22Rv1 (cell line): ENCODE measurements at regions not wholly inside any gene's neighbourhood (a gene's known extent, or its start where the extent isn't known, plus 50 kb on each side); places are given as distances from the start of the nearest gene placed in this dataset.
"Not testable (repeated sequence)": the region's sequence is repeated elsewhere in the genome, so short reads cannot be mapped to it uniquely, and the experiment has no call there.

Experiments used
- H3K27ac ChIP-seq: fragments of 450-650 bp; 2 replicates; pipeline ENCODE4 v1.5.1; 2017
- ZFX ChIP-seq: fragments of 450-650 bp; IDR thresholded peaks from 2 replicates; pipeline ENCODE4 v1.6.1; 2017; ENCODE audit warnings: antibody characterized with exemption, borderline replicate concordance
- TF ChIP-seq, protein P1 (sequence below): fragments of 450-650 bp; IDR thresholded peaks from 2 replicates; pipeline ENCODE4 v1.5.1; 2017; ENCODE audit warnings: mild to moderate bottlenecking

DNA sequence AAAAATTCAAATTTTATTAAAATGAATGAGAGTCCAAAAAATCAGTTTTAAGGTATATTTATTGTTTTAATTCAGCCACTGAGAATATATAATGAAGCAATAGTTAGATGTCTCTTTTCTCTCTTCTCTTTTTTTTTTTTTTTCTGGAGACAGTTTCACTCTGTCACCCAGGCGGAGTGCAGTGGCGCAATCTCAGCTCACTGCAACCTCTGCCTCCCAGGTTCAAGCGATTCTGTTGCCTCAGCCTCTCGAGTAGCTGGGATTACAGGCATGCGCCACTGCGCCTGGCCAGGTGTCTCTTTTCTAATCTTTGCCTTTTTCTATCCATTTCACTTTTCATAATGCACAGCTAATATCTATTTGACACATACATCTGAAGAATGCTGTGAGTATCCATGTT lies 307.1 kb upstream of the RGS6 start:
- TF ChIP-seq, protein P1, sequence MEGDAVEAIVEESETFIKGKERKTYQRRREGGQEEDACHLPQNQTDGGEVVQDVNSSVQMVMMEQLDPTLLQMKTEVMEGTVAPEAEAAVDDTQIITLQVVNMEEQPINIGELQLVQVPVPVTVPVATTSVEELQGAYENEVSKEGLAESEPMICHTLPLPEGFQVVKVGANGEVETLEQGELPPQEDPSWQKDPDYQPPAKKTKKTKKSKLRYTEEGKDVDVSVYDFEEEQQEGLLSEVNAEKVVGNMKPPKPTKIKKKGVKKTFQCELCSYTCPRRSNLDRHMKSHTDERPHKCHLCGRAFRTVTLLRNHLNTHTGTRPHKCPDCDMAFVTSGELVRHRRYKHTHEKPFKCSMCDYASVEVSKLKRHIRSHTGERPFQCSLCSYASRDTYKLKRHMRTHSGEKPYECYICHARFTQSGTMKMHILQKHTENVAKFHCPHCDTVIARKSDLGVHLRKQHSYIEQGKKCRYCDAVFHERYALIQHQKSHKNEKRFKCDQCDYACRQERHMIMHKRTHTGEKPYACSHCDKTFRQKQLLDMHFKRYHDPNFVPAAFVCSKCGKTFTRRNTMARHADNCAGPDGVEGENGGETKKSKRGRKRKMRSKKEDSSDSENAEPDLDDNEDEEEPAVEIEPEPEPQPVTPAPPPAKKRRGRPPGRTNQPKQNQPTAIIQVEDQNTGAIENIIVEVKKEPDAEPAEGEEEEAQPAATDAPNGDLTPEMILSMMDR, result no peak
- no peak for TF ChIP-seq ZFX
- H3K27ac ChIP-seq, result no peak overlapping the region

GRCh38 chr14:71625891-71626701 lies 306.1 kb upstream of the RGS6 start:
- H3K27ac ChIP-seq, result no peak overlapping the region
- TF ChIP-seq, protein P1, result no peak
- no peak for TF ChIP-seq ZFX

DNA sequence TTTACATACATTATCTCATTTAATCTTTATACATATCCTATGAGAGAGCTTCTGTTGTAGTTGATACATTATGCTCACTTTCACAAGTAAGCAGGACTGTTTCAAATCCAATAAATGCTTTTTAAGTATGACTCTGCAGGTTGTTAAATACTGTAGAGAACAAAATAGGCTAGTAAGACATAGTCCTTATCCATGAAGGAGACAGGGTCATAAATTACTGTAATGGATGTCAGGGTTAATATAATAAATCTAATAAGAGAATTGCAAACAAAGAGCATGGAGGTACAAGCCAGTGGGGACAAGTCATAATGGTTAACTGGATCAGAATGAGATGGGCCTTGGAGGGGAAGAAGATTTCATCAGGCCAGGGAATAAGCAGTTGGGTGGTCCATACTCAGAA lies 303.8 kb upstream of the RGS6 start:
- no peak for TF ChIP-seq ZFX
- TF ChIP-seq, protein P1, result no peak
- H3K27ac ChIP-seq, result no peak overlapping the region

- TF ChIP-seq, protein P1, result no peak
- TF ChIP-seq ZFX, result no peak
- no peak overlapping the region for H3K27ac ChIP-seq
Measured at GRCh38 chr14:71629250-71629649, 303.0 kb upstream of the RGS6 start.

GRCh38 chr14:71629765-71630492 lies 302.3 kb upstream of the RGS6 start:
- TF ChIP-seq, protein P1, result no peak
- TF ChIP-seq ZFX, result no peak
- H3K27ac ChIP-seq, result no peak overlapping the region

DNA sequence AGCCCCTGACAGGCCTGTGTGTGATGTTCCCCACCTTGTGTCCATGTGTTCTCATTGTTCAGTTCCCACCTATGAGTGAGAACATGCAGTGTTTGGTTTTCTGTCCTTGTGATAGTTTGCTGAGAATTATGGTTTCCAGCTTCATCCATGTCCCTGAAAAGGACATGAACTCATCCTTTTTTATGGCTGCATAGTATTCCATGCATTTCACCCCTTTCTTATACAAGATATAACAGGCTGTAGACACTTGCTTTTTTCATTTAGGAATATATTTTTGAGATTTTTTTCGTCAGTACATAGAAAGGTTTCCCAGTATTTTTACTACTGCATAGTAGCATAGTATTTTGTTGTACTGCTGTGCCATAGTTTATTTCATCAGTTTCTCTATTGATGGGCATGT lies 301.2 kb upstream of the RGS6 start:
- not testable (repeated sequence) for H3K27ac ChIP-seq

GRCh38 chr14:71632440-71632946 lies 299.7 kb upstream of the RGS6 start:
- TF ChIP-seq, protein P1, result no peak
- no peak for TF ChIP-seq ZFX
- H3K27ac ChIP-seq, result no peak overlapping the region
